H9 (cell line): ENCODE measurements at regions not wholly inside any gene's neighbourhood (a gene's known extent, or its start where the extent isn't known, plus 50 kb on each side); places are given as distances from the start of the nearest gene placed in this dataset.

Experiments used
- DNase-seq: peaks from one replicate; pipeline ENCODE4 v3.0.0-alpha.2; 2017
- H2AFZ ChIP-seq: one replicate; pipeline ENCODE4 v1.6.1; 2013; ENCODE audit warnings: mild to moderate bottlenecking, low read length, control low read depth, moderate library complexity
- H2AK5ac ChIP-seq: 2 replicates; pipeline ENCODE4 v1.6.1; 2013; ENCODE audit warnings: low read length, control low read depth, mixed read lengths; ENCODE audit not compliant: insufficient read length
- H2BK120ac ChIP-seq: one replicate; pipeline ENCODE4 v1.6.1; 2013; ENCODE audit warnings: low read depth, mild to moderate bottlenecking, low read length, control low read depth, inconsistent platforms; ENCODE audit not compliant: poor library complexity, severe bottlenecking
- H2BK12ac ChIP-seq: 2 replicates; pipeline ENCODE4 v1.6.1; 2013; ENCODE audit warnings: low read length, control low read depth, mixed read lengths, low read depth; ENCODE audit not compliant: insufficient read length
- H2BK15ac ChIP-seq: 2 replicates; pipeline ENCODE4 v1.6.1; 2013; ENCODE audit warnings: low read depth, low read length, control low read depth
- H2BK20ac ChIP-seq: one replicate; pipeline ENCODE4 v1.6.1; 2013; ENCODE audit warnings: low read depth, mild to moderate bottlenecking, low read length, control low read depth, inconsistent platforms; ENCODE audit not compliant: poor library complexity, severe bottlenecking
- H2BK5ac ChIP-seq: 2 replicates; pipeline ENCODE4 v1.6.1; 2013; ENCODE audit warnings: low read length, control low read depth, mixed read lengths; ENCODE audit not compliant: insufficient read length
- H3K14ac ChIP-seq: 2 replicates; pipeline ENCODE4 v1.6.1; 2013; ENCODE audit warnings: low read length, control low read depth; ENCODE audit not compliant: insufficient read depth
- H3K18ac ChIP-seq: 2 replicates; pipeline ENCODE4 v1.6.1; 2013; ENCODE audit warnings: low read depth, mild to moderate bottlenecking, mixed read lengths, low read length, control low read depth; ENCODE audit not compliant: insufficient read length
- H3K23ac ChIP-seq: 2 replicates; pipeline ENCODE4 v1.6.1; 2013; ENCODE audit warnings: low read length, control low read depth, mixed read lengths, low read depth; ENCODE audit not compliant: insufficient read length
- H3K23me2 ChIP-seq: 2 replicates; pipeline ENCODE4 v1.6.1; 2013; ENCODE audit warnings: low read depth, mild to moderate bottlenecking, mixed read lengths, low read length, control low read depth; ENCODE audit not compliant: insufficient read length, poor library complexity, severe bottlenecking
- H3K27ac ChIP-seq: 2 replicates; pipeline ENCODE4 v1.5.1; 2013; ENCODE audit warnings: low read length, control low read depth, mixed read lengths, low read depth; ENCODE audit not compliant: insufficient read length
- H3K27me3 ChIP-seq: 2 replicates; pipeline ENCODE4 v1.6.1; 2013; ENCODE audit warnings: low read length, control low read depth, inconsistent platforms; ENCODE audit not compliant: insufficient read depth
- H3K4ac ChIP-seq: 2 replicates; pipeline ENCODE4 v1.6.1; 2013; ENCODE audit warnings: low read depth, mild to moderate bottlenecking, control low read depth, inconsistent platforms, low read length, moderate library complexity
- H3K4me1 ChIP-seq: 2 replicates; pipeline ENCODE4 v1.6.1; 2013; ENCODE audit warnings: low read length, control low read depth, inconsistent platforms; ENCODE audit not compliant: insufficient read depth
- H3K4me2 ChIP-seq: 2 replicates; pipeline ENCODE4 v1.6.1; 2013; ENCODE audit warnings: low read length, control low read depth, mixed read lengths; ENCODE audit not compliant: insufficient read length, insufficient read depth
- H3K56ac ChIP-seq: 2 replicates; pipeline ENCODE4 v1.6.1; 2013; ENCODE audit warnings: low read depth, mild to moderate bottlenecking, mixed read lengths, low read length, control low read depth; ENCODE audit not compliant: insufficient read length
- H3K79me1 ChIP-seq: 2 replicates; pipeline ENCODE4 v1.6.1; 2013; ENCODE audit warnings: low read depth, mild to moderate bottlenecking, moderate library complexity, low read length, control low read depth, inconsistent platforms; ENCODE audit not compliant: insufficient read depth, poor library complexity, severe bottlenecking
- H3K79me2 ChIP-seq: 2 replicates; pipeline ENCODE4 v1.6.1; 2013; ENCODE audit warnings: low read length, control low read depth, inconsistent platforms; ENCODE audit not compliant: insufficient read depth
- H3K9ac ChIP-seq: 2 replicates; pipeline ENCODE4 v1.6.1; 2013; ENCODE audit warnings: low read length, control low read depth, mixed read lengths; ENCODE audit not compliant: insufficient read length; ENCODE audit errors: extremely low read depth
- H3K9me3 ChIP-seq: one replicate; pipeline ENCODE4 v1.6.1; 2013; ENCODE audit warnings: low read depth, low read length, inconsistent platforms; ENCODE audit not compliant: control insufficient read depth
- H3T11ph ChIP-seq: one replicate; pipeline ENCODE4 v1.6.1; 2013; ENCODE audit warnings: mild to moderate bottlenecking, low read length, control low read depth, inconsistent platforms
- H4K20me1 ChIP-seq: one replicate; pipeline ENCODE4 v1.6.1; 2013; ENCODE audit not compliant: control insufficient read depth, insufficient read length, insufficient read depth
- H4K5ac ChIP-seq: 2 replicates; pipeline ENCODE4 v1.6.1; 2013; ENCODE audit warnings: low read depth, mild to moderate bottlenecking, mixed read lengths, low read length, control low read depth; ENCODE audit not compliant: insufficient read length
- H4K8ac ChIP-seq: replicated peaks from 2 replicates; pipeline ENCODE4 v1.6.1; 2013; ENCODE audit warnings: low read length, control low read depth, mixed read lengths, low read depth; ENCODE audit not compliant: insufficient read length
- H4K91ac ChIP-seq: 2 replicates; pipeline ENCODE4 v1.6.1; 2013; ENCODE audit warnings: low read depth, mild to moderate bottlenecking, moderate library complexity, mixed read lengths, low read length, control low read depth; ENCODE audit not compliant: insufficient read length
- H3K27ac Mint-ChIP-seq, 3 experiments: 2 replicates in 2 of 3; 3 replicates in 1 of 3; pipeline ENCODE4 v1.8.0; 2020 to 2021; ENCODE audit warnings: mixed read lengths in 3 of 3, mild to moderate bottlenecking in 1 of 3, moderate library complexity in 1 of 3
- H3K27me3 Mint-ChIP-seq: 2 replicates; pipeline ENCODE4 v1.8.0; 2021; ENCODE audit warnings: low read depth, mild to moderate bottlenecking, moderate library complexity, mixed read lengths
- H3K36me3 Mint-ChIP-seq, 3 experiments: 2 replicates in 2 of 3; 3 replicates in 1 of 3; pipeline ENCODE4 v1.8.0; 2020 to 2021; ENCODE audit warnings: low read depth in 3 of 3, mixed read lengths in 3 of 3; ENCODE audit not compliant: insufficient read depth in 1 of 3
- H3K4me1 Mint-ChIP-seq, 2 experiments: 2 replicates each; pipeline ENCODE4 v1.8.0; 2020; ENCODE audit warnings: mixed read lengths in 2 of 2
- H3K4me3 Mint-ChIP-seq, 2 experiments: 2 replicates in 1 of 2; 3 replicates in 1 of 2; pipeline ENCODE4 v1.8.0; 2020 to 2021; ENCODE audit warnings: mild to moderate bottlenecking in 2 of 2, mixed read lengths in 2 of 2, moderate library complexity in 1 of 2
- H3K9me3 Mint-ChIP-seq, 2 experiments: 2 replicates in 1 of 2; 3 replicates in 1 of 2; pipeline ENCODE4 v1.8.0; 2020; ENCODE audit warnings: mild to moderate bottlenecking in 2 of 2, mixed read lengths in 2 of 2, moderate library complexity in 1 of 2
- CTCF ChIP-seq: fragments of 200-600 bp; sonication (generic); conservative IDR thresholded peaks from 3 replicates; pipeline ENCODE4 v1.8.0; 2021; ENCODE audit warnings: antibody characterized with exemption, mild to moderate bottlenecking
- WGBS: extraction: QIAGEN DNeasy Blood & Tissue Kit; methylation state at CpG from one replicate; pipeline ENCODE4 v1.1.7; 2013; ENCODE audit warnings: missing lambda C conversion rate, low lambda C conversion rate, mixed read lengths; ENCODE audit not compliant: insufficient read length; ENCODE audit errors: extremely low coverage; 5-methylcytosine and 5-hydroxymethylcytosine counted together

GRCh38 chr7:110612680-110613079 lies 478.2 kb upstream of the LRRN3 start:
- Histone ChIP-seq H3K9me3 (no peaks in the 10 kb centered on the region), H3K79me1 (no peaks in the 10 kb centered on the region), H3K23ac (no peak overlapping the region), H4K91ac (no peak overlapping the region), H2BK120ac (no peak overlapping the region), H4K5ac (no peak overlapping the region), H3K9ac (no peak overlapping the region), H3T11ph (no peak overlapping the region), H3K23me2 (no peaks in the 10 kb centered on the region), H4K20me1 (no peaks in the 10 kb centered on the region), H2BK15ac (no peak overlapping the region), H2BK20ac (no peak overlapping the region), H3K4me2 (no peak overlapping the region), H3K18ac (no peak overlapping the region), H2AK5ac (no peak overlapping the region), H3K27me3 (no peaks in the 10 kb centered on the region), H3K56ac (no peak overlapping the region), H3K4ac (no peak overlapping the region), H3K27ac (no peak overlapping the region), H4K8ac (no peak overlapping the region), H2BK5ac (no peak overlapping the region), H3K79me2 (no peaks in the 10 kb centered on the region), H2AFZ (no peak overlapping the region), H2BK12ac (no peak overlapping the region), H3K4me1 (no peaks in the 10 kb centered on the region), H3K14ac (no peak overlapping the region)
- Mint-ChIP-seq H3K4me1 (no peaks in the 10 kb centered on the region), H3K9me3 (no peaks in the 10 kb centered on the region; a peak in 1 of 5 replicates), H3K27ac (no peak overlapping the region), H3K36me3 (0 out of 7 replicates have a peak, but pooled peaks cover 0 to 3% (median 0%) of the 10 kb centered on the region in 3 experiments), H3K27me3 (no peaks in the 10 kb centered on the region), H3K4me3 (no peak overlapping the region)
- no CpG with 5 or more reads among the region's 1 CpG for WGBS
- no peak for TF ChIP-seq CTCF
- no peak for DNase-seq
